ENCODE measurements at regions not wholly inside any gene's neighbourhood (a gene's known extent, or its start where the extent isn't known, plus 50 kb on each side); places are given as distances from the start of the nearest gene placed in this dataset.
"Not testable (repeated sequence)": the region's sequence is repeated elsewhere in the genome, so short reads cannot be mapped to it uniquely, and the experiment has no call there.

DNA sequence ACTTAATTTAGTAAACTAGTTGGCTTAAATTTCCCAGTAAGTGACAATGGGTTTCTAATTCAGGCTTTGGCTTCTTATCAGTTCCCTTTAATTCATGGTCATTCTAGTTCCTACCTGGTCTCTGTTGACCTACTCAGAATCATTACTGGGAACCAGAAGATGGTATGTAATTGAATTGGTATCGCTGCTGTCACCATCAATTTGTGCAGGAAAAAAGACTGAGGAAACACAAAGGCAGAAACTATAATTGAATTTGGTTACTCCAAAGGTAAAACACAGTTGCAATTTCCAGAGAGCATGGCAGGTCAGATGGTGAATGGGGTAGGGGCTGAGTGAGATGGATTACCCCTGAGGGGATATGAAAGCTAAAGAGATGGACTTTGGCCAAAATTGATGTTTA is 226.5 kb upstream of the GAP43 start:
- no peak for DNase-seq

GRCh38 chr3:115397433-115397832 is 225.9 kb upstream of the GAP43 start:
- DNase-seq = no peak

DNA sequence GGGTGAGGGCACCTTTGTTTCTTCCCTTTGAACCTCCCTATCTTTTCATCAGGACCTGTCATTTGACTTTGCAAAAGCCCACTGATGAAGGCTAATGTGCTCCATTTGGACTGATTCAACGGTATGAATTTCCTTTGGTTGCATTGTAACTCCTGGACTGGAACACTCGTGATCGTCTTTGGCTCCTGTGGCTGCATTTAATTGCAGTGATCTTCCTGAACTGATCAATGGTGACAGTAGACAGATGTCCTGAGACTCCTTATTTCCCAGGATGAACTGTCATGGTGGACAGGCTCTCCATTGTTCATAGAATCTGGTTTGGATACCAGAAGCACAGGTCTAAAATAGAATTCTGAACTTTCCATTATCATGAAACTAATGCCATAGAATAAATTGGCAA is 224.8 kb upstream of the GAP43 start:
- no peak for DNase-seq

- no peak for DNase-seq
Observed at GRCh38 chr3:115399750-115400149, 223.6 kb upstream of the GAP43 start.

- DNase-seq = no peak
Observed at GRCh38 chr3:115401298-115401697, 222.0 kb upstream of the GAP43 start.

DNA sequence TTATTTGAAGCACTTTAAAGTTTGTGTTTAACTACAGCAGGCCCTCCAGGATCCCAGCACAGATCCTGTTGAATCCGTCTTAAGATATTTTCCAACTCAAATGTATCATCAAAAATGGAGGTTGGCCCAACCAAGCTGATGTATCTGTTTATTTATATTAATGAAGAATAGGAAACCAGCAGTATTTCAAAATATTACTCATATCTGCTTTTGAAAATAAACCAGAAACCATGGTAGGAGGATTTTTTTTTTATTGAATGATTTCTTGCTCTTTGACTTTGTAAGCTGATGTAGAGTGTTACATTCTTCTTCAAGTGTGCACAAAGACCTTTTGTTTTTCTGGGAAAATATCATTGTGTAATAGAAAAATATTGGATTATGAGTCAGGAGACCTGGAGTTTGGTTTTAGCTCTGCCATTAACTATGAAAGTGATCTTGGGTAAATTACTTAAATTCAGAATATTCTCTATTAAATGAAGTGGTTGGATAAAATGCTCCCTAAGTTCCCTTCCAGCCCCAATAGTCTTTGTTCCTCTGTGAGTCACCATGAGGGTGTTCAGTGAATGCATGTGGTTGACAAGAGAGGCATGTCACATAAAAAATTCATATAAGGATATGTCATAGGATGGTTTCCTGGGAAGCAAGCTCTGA is 221.3 kb upstream of the GAP43 start:
- no peak for DNase-seq

- DNase-seq = no peak
Observed at GRCh38 chr3:115402651-115403050, 220.7 kb upstream of the GAP43 start.

DNA sequence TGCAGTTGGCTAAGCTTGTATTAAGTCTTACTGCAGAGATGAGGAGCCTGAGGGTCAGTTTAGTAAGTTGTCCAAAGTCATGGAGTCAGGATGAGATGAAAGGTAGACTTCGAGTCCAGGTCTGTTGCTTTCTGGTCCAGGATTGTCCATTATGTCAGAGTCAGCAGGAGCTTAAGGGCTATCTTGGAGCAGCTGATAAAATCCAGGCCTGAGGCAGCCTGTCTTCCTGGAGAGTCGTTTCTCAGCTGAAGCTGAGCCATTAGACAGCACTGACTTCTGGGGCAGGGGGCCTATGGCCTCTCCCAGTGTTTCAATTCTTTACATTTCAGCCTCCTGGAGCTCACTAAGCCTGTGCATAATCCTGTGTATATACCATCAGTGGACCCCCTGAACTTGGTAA is 219.5 kb upstream of the GAP43 start:
- no peak for DNase-seq

DNA sequence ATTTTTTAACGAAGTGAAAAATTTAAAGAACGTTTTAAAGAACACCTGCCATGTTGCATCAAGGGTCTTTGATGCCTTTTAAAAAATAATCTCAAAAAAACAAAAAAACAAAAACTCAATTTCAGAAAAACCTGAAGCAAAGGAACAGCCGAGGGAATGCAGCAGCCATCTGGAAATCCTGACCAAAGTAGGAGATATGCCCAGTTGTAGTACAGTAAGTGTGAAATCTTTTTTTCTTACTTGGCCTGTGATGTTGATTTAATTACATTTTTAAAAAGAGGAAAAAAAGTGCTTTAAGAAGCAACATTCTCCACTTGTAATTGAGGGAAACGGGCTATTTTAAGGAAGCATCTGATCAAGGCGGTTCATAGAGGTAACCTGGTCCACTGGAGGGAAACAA is 213.7 kb upstream of the GAP43 start:
- DNase-seq = no peak

DNA sequence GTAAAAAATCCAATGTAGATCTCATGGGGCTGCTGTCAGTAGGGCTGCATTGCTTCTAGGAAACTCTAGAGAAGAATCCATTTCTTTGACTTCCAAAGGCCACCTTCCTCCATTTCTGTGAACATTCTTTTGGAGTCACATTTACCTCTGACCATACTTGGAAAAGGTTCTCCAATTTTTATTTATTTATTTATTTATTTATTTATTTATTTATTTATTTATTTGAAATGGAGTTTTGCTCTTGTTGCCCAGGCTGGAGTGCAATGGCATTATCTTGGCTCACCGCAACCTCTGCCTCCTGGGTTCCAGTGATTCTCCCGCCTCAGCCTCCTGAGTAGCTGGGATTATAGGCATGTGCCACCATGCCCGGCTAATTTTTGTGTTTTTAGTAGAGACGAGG is 208.7 kb upstream of the GAP43 start:
- DNase-seq = not testable (repeated sequence)

DNA sequence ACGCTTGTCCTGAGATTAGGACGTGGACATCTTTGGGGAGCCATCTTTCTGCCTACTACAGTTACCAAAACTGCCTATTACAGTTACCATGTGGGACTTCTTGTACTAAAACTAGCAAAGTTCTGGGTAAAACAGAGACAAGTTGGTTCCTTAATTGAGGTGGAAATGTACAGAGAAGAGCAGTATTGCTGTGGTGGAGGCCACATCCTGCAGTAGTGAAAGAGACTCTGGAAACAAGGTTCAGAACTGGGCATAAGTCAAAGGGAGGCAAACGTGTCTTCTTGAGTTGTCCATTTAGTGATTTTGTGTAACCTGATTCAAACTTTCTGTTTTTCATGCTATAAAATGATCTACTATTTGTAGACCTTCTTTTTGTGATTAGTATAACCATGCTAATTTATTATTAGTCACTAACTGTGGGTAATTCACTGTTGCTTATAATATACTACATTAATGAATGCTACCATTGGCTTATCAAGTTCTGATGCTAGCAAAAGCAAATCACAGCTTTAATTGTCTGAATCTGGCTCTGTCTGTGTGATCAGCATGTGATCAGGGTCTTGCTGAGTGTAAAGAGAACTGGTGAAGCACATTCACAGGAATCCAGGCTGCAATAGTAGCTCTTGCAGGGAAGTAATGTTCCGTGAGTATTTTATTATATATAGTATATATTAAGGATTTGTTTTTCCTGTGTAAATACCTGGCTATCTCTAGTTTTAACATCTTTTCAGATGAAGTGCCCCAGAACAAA is 207.9 kb upstream of the GAP43 start:
- DNase-seq = no peak

DNA sequence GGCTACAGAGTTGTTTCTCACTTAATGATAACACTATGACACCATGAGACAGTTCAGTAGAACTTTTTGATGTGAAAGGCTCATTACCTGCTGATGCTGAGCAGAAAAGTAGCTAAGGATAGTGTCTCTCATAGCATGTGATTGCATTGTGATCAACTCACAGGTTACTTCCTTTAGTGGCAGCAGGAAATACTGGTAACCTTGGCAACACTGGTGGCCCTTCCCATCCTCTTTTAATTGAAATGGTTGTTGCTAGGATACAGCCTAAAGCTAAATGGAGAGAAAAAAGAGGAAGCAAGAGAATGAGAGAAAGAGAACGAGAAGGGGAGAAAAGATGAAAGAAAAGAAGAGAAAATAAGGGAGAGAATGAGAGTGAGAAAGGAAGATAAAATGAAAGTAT is 204.7 kb upstream of the GAP43 start:
- DNase-seq = no peak

DNA sequence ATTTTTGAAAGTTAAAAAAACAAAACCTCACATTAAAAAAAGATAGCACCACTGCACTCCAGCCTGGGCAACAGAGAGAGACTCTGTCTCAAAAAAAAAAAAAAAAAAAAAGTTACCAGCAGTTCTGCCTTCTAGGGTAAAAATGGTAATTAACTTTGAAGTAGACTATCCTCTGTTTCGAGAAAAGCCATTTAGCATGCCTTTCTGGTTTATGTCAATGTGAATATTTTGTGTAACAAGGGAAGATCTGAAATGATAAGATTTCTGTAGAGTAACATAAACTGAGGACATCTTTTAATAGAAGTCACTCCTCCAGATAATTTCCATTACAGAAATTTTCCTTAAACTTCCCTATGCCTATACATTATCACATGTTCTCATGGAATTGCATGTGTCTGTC is 203.2 kb upstream of the GAP43 start:
- no peak for DNase-seq

DNA sequence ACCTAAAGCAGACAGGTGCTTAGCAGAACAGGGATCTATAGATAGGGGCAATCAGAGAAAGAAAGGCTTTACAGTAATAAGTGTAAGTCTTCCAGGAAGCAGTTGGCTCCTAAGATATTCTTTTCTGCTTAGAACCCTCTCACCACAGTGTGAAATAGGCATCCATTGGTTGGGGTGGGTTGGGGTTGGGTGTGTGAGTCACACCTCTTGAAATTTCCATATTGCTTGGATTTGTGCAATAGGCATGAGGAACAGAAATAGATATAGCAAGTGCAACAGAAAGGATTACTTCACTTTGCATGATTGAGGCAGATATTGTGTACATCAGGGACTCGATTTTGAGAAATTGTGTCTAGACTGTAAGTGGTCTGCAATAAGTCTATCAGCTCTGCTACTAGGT is 200.1 kb upstream of the GAP43 start:
- no peak for DNase-seq

GRCh38 chr3:115428841-115429240 is 194.5 kb upstream of the GAP43 start:
- no peak for DNase-seq

GRCh38 chr3:115436767-115437301 is 186.5 kb upstream of the GAP43 start:
- DNase-seq = no peak

DNA sequence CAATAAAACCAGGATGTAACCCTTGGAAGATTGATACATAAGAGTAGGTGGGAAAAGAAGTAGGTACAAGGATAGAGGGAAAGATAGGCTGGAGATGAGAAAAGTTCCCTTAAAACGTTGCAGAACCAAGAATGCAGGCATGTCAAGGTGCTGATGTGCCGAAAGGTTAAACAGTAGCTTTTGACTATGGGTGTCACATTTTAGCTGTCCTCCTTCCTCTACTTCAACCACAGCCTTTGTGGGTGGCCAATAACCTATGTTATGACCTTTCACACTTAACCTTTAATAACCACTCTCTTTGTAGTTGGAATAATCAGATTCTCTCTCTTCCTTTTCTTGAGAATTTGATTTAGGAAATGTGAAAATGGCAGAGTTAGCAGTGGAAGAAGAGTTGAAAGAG is 184.5 kb upstream of the GAP43 start:
- DNase-seq = no peak

DNA sequence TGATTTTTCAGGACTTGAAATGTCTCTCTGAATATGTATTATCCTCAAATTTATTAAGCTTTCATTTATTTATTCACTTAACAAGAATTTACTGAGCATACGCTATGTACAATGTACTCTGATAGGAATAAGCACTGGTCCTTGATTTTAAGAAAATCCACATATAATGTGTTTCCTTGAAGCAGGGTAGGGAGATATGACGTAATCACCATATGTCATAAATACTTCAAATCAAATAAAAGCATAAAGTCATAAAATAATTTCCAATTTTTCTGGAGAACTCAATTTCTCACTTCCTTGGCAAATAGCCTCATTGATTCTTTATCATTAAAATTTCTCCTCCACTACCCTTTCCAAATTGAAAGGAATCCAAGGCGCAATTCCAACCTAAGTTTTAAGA is 177.8 kb upstream of the GAP43 start:
- DNase-seq = no peak

DNA sequence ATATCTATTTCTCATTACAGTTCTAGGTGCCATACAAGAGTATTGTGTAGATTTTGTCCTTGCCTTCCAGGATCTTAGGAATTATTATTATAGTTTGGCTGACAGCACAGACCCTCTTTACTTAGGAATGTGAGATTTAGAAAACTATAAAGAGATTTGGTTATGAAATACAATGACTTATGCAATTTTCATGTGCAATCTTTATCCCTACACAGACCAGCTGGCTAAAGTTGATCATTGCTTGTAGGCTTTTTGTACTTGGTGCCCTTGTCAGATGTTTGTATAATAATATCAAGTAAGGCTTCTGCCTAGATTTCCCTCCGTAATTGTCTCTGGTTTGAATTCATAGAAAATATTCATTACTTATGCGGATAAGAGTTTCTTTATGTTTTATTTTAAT is 174.5 kb upstream of the GAP43 start:
- no peak for DNase-seq

- DNase-seq = no peak
Observed at GRCh38 chr3:115450036-115450435, 173.3 kb upstream of the GAP43 start.

DNA sequence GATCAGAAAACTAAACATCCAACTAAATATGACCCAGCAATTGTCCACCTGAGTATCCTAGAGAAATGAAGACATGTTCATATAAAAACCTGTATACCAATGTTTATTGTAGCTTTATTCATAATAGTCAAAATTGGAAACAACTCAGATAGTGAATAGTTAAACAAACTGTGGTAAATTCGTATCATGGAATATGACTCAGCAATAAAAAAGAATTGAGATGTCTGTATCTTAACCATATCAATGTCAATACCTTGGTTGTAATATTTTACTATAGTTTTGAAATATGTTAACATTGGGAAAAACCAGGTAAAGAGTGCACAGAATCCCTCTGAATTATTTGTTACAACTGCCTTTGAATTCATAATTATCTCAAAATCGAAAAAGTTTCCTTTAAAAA is 159.3 kb upstream of the GAP43 start:
- DNase-seq = no peak

DNA sequence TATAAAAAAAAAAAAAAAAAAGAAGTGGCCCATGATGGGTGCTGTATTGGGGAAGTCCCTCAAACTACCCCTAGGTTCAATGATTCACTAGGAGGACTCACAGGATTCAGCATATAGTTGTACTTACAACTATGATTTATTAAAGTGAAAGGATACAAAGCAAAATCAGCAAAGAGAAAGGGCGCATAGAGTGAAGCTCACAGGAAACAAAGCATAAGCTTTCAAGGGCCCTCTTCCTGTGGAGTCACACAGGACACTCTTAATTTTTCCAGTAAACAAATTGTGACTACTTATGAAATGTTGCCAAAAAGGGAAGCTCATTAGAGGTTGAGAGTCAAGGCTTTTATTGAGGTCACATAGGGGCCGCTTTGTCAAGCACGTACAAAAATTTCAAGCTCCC is 153.7 kb upstream of the GAP43 start:
- no peak for DNase-seq

DNA sequence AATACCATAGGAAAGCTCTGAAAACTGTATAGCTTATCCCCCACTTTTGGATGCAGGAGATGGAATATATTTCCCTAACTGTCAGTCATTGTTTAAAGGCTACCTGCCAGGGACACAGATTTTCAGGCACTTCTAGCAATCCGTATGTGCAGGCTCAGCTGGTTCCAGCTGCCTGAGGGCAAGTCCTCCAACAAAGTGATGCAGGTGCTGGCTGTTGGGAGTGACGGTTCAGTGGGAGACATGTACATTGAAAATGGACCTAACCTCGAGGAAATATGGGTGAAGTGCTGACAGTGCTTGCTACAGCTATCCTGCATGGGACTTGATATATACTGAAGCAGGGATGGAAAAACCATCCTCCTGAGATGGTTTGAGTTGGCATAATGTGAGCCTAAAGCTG is 153.1 kb upstream of the GAP43 start:
- DNase-seq = no peak

DNA sequence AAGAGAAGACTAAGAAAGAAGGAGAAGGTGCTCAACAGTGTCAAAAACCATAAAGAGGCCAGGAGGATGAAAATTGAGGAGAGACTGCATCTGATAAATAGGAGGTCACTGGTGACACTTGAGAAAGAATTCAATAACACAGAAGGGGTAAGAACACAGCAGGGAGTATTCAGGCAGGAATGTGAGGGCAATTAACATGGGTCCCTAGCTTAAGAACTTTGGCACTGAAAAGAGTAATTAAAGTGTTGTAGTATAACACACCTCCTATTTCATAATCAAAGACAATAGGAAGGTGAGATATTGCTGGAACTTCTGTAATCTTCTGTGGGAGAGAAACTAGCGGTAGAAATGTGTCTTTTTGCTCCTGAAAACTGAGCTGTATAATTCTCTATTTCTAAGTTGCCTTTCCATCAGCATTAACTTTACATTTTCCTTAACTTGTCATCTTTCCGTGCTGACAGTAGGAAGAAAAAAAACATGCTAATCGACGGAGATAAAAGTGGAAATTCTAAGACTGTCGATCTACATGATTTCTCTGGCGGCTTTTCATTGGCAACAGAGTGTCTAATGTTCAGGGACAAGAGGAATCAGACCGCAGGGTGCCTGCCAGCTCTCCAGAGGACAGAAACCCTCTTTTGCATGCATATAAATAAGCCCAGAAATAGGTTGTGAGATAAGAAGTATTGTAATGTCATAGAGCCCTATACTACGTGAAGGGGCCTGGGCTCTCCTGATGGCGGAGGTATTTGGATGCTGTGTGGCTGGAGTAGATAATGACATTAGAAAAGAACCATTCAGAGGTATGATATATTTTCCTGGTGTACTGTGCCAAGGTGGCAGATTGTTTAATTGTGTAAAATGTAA is 147.9 kb upstream of the GAP43 start:
- no peak for DNase-seq

Data from activated CD4-positive, alpha-beta T cell treated with anti-CD3 and anti-CD28 coated beads, Interleukin-2, amount 50 U/mL, for 48 hours (primary cell).